PC-3 (cell line): ENCODE measurements at regions not wholly inside any gene's neighbourhood (a gene's known extent, or its start where the extent isn't known, plus 50 kb on each side); places are given as distances from the start of the nearest gene placed in this dataset.

Experiments used
- ATAC-seq: fragments of 200-7000 bp; cut with Tn5 transposase; 2 replicates; pipeline ENCODE4 v1.9.1; 2020; ENCODE audit warnings: mild to moderate bottlenecking, moderate library complexity
- BruUV-seq: library from RNA; stranded (reverse); fragments of 400-500 nt; replicated peaks from 2 replicates; lab custom pipeline; 2021; lab: Mats Ljungman, UMichigan
- CTCF ChIA-PET: fragments of 300-600 bp; sonication (Branson Sonifier 250); formaldehyde crosslinking; loops from one replicate; lab custom pipeline; 2022; ENCODE audit warnings: antibody characterized with exemption; lab: Charles Lee
- POLR2A ChIA-PET: fragments of 300-600 bp; sonication (Branson Sonifier 250); formaldehyde crosslinking; loops from one replicate; lab custom pipeline; 2022; ENCODE audit warnings: antibody characterized with exemption; ENCODE audit not compliant: unreplicated experiment; lab: Charles Lee
- DNase-seq: peaks from one replicate; pipeline ENCODE4 v3.0.0-alpha.2; 2015
- H2AFZ ChIP-seq: fragments of 300-600 bp; sonication (generic); 2 replicates; pipeline ENCODE4 v1.6.0; 2016; ENCODE audit warnings: antibody characterized with exemption, low read length
- H3F3A ChIP-seq: fragments of 300-600 bp; sonication (generic); one replicate; pipeline ENCODE4 v1.6.0; 2017; ENCODE audit warnings: antibody characterized with exemption, low read length, control low read depth, mild to moderate bottlenecking; ENCODE audit not compliant: unreplicated experiment
- H3K27ac ChIP-seq: fragments of 300-600 bp; sonication (generic); 2 replicates; pipeline ENCODE4 v1.5.1; 2016; ENCODE audit warnings: mild to moderate bottlenecking, low read length
- H3K27me3 ChIP-seq: fragments of 300-600 bp; sonication (generic); 2 replicates; pipeline ENCODE4 v1.6.1; 2016; ENCODE audit warnings: low read length, mixed read lengths
- H3K36me3 ChIP-seq: fragments of 300-600 bp; sonication (generic); 2 replicates; pipeline ENCODE4 v1.6.1; 2016; ENCODE audit warnings: low read depth, mixed run types, low read length, mixed read lengths
- H3K4me1 ChIP-seq: fragments of 300-600 bp; sonication (generic); 2 replicates; pipeline ENCODE4 v1.5.1; 2016; ENCODE audit warnings: low read length; ENCODE audit not compliant: insufficient read depth
- H3K4me2 ChIP-seq: fragments of 300-600 bp; sonication (generic); 2 replicates; pipeline ENCODE4 v1.6.0; 2016; ENCODE audit warnings: low read length
- H3K4me3 ChIP-seq: fragments of 300-600 bp; sonication (generic); 2 replicates; pipeline ENCODE4 v1.5.1; 2016; ENCODE audit warnings: mild to moderate bottlenecking, low read length, mixed read lengths
- H3K79me2 ChIP-seq: fragments of 300-600 bp; sonication (generic); 2 replicates; pipeline ENCODE4 v1.6.1; 2017; ENCODE audit warnings: low read length, mixed read lengths
- H3K9ac ChIP-seq: fragments of 300-600 bp; sonication (generic); 2 replicates; pipeline ENCODE4 v1.6.0; 2016; ENCODE audit warnings: mild to moderate bottlenecking, low read length
- H3K9me2 ChIP-seq: fragments of 300-600 bp; sonication (generic); replicated peaks from 2 replicates; pipeline ENCODE4 v1.6.1; 2016; ENCODE audit warnings: mixed run types, low read length, mixed read lengths
- H3K9me3 ChIP-seq: fragments of 300-600 bp; sonication (generic); 2 replicates; pipeline ENCODE4 v1.6.1; 2016; ENCODE audit warnings: low read length, mixed read lengths
- H4K20me1 ChIP-seq: fragments of 300-600 bp; sonication (generic); 2 replicates; pipeline ENCODE4 v1.6.1; 2016; ENCODE audit warnings: low read length, mixed read lengths
- CTCF ChIP-seq: fragments of 300-600 bp; sonication (generic); conservative IDR thresholded peaks from 2 replicates; pipeline ENCODE4 v1.5.1; 2017; ENCODE audit warnings: antibody characterized with exemption, low read depth, mild to moderate bottlenecking, low read length
- EZH2 ChIP-seq: fragments of 300-600 bp; sonication (generic); IDR thresholded peaks from one replicate; pipeline ENCODE4 v1.6.1; 2017; ENCODE audit warnings: antibody characterized with exemption, mild to moderate bottlenecking, low read length; ENCODE audit not compliant: unreplicated experiment
- EZH2phosphoT487 ChIP-seq: fragments of 300-600 bp; sonication (generic); IDR thresholded peaks from 2 replicates; pipeline ENCODE4 v1.6.1; 2018; ENCODE audit warnings: mild to moderate bottlenecking, antibody characterized with exemption, low read length, borderline replicate concordance
- intact Hi-C: fragments of 100-400 bp; cut with micrococcal nuclease; formaldehyde crosslinking; loops from 2 replicates; pipeline ENCODE4 v1.9.0; 2023

DNA sequence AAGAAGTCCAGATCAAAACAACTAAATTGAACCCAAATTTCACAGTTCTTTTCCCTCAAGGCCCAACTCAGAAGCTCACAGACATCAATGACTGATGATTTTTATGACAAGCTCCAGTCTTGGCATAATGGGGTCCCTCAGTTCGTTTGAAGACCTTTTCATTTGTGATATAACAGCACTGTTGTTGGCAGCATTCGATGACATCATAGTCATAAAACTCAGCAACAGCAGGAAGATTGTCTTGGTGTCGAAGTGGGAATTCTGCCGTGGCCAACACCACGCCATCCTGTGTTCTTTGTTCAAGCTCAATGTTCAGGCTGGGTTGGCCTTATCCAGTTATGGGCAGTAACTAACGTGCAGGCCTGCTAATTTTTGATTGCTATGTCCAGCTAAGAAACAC, 261.7 kb downstream of the C7orf25 start:
- no peaks in the 10 kb centered on the region for H3F3A ChIP-seq
- H3K79me2 ChIP-seq = no peaks in the 10 kb centered on the region
- TF ChIP-seq EZH2 (no peak), EZH2phosphoT487 (no peak), CTCF (no peak)
- ATAC-seq (no peak), DNase-seq (no peak)
- no peaks in the 10 kb centered on the region for H3K9me3 ChIP-seq
- no peak overlapping the region for H3K9ac ChIP-seq
- ChIA-PET CTCF (no interaction called here), POLR2A (no interaction called here)
- H3K9me2 ChIP-seq = no peaks in the 10 kb centered on the region
- H3K4me1 ChIP-seq = 0 out of 2 replicates have a peak, but pooled peaks cover 11% of the 10 kb centered on the region
- no TSS peak for BruUV-seq
- no peak overlapping the region for H2AFZ ChIP-seq
- no peaks in the 10 kb centered on the region for H3K36me3 ChIP-seq
- H4K20me1 ChIP-seq = no peaks in the 10 kb centered on the region
- no peak overlapping the region for H3K4me3 ChIP-seq
- no peak overlapping the region for H3K27ac ChIP-seq
- H3K27me3 ChIP-seq = no peaks in the 10 kb centered on the region
- intact Hi-C loops = no loop called here
- no peak overlapping the region for H3K4me2 ChIP-seq

DNA sequence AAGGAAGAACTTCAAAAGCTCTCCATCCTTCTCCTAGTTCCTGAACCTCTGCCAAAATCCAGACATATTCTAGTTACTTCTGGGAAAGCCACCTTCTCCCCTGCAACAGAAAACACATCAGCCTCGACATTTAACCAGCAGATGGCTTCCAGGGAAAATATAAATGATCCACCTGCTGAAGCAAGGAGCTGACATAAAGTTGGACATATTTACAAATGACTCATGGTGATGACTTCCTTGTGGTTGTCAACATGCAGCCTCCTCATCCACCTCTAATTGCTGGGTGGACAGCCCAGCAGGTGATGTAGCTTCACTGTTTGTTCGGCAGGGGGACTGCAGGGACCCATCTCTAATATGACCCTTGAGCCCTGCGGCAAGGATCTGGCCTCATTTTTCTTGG, 266.0 kb downstream of the C7orf25 start:
- peak; percentile 74 for DNase-seq
- H3K4me2 ChIP-seq = no peak overlapping the region
- BruUV-seq = no TSS peak
- no peak overlapping the region for H3K4me3 ChIP-seq
- intact Hi-C loops = loop anchor here (1.0 kb wide), 1 partner anchor 45 kb away; no protein-coding TSS in a partner anchor
- H4K20me1 ChIP-seq = no peaks in the 10 kb centered on the region
- 0 out of 2 replicates have a peak, but pooled peaks cover 11% of the 10 kb centered on the region for H3K4me1 ChIP-seq
- H2AFZ ChIP-seq = no peak overlapping the region
- no peaks in the 10 kb centered on the region for H3K9me3 ChIP-seq
- no peaks in the 10 kb centered on the region for H3K27me3 ChIP-seq
- peak; percentile 57 for TF ChIP-seq CTCF
- no peak for TF ChIP-seq EZH2phosphoT487
- no peak for TF ChIP-seq EZH2
- no peaks in the 10 kb centered on the region for H3K9me2 ChIP-seq
- H3K36me3 ChIP-seq = no peaks in the 10 kb centered on the region
- peak; percentile 97 for ATAC-seq
- no peak overlapping the region for H3K27ac ChIP-seq
- POLR2A ChIA-PET = interaction anchor here (0.6 kb wide), 1 partner anchor 8 kb away, joined by 5 read pairs; no protein-coding TSS in a partner anchor
- H3K9ac ChIP-seq = no peak overlapping the region
- CTCF ChIA-PET = interaction anchor here (0.6 to 1.5 kb wide), 4 partner anchors 22 to 198 kb away, joined by 3 to 7 read pairs (median 4); no protein-coding TSS in a partner anchor
- H3K79me2 ChIP-seq = no peaks in the 10 kb centered on the region
- H3F3A ChIP-seq = no peaks in the 10 kb centered on the region

DNA sequence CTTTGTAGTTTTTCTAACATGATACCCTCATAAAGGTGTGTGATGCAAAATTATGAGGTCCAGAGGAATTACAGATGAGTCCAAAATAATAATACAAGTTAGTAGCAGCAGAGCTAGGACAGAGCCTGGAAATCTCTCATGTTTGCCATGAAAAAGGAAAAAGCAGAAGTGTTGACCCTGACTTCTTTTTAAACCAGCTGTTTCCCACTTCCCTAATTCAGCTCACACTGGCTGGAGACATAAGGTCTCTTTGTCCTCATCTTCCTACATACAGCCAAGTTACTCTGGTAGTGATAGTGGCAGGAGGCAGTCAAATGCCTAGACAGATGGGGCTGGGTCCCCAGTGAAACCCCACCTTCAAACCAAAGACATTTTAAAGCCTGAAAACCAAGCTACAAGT, 269.2 kb downstream of the C7orf25 start:
- ATAC-seq (no peak), DNase-seq (no peak)
- no peak overlapping the region for H2AFZ ChIP-seq
- CTCF ChIA-PET = no interaction called here
- no peaks in the 10 kb centered on the region for H3F3A ChIP-seq
- no peaks in the 10 kb centered on the region for H3K27me3 ChIP-seq
- H3K4me1 ChIP-seq = 0 out of 2 replicates have a peak, but pooled peaks cover 8% of the 10 kb centered on the region
- H3K9me3 ChIP-seq = no peaks in the 10 kb centered on the region
- H3K27ac ChIP-seq = no peak overlapping the region
- BruUV-seq = no TSS peak
- H4K20me1 ChIP-seq = no peaks in the 10 kb centered on the region
- intact Hi-C loops = no loop called here
- POLR2A ChIA-PET = interaction anchor here (0.6 kb wide), 1 partner anchor 170 kb away, joined by 3 read pairs; no protein-coding TSS in a partner anchor
- H3K4me3 ChIP-seq = no peak overlapping the region
- no peaks in the 10 kb centered on the region for H3K36me3 ChIP-seq
- H3K9ac ChIP-seq = no peak overlapping the region
- no peak overlapping the region for H3K4me2 ChIP-seq
- no peak for TF ChIP-seq CTCF
- no peak for TF ChIP-seq EZH2
- TF ChIP-seq EZH2phosphoT487 = no peak
- H3K9me2 ChIP-seq = no peaks in the 10 kb centered on the region
- H3K79me2 ChIP-seq = no peaks in the 10 kb centered on the region
